ENCODE measurements at regions not wholly inside any gene's neighbourhood (a gene's known extent, or its start where the extent isn't known, plus 50 kb on each side); places are given as distances from the start of the nearest gene placed in this dataset.

DNA sequence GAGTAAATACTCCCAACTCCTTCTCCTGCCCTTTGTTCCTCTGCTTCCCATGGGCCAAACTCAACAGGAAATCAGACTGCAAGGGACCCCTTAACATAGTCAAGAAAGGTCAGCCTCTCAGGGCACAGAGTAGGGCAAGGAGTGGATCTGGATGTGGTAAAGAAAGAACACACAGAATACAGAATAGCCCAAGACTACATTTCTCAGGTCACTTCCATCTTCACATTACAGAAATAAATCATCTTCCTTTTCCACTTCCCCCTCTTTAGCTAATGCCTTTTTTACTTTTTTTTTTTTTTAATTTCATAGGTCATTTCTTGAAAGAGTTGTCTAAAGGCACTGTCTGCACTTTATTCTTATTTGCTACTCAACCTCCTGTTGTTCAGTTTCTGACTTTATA lies 558.3 kb downstream of the TNS1 start:
- Histone ChIP-seq H3K36me3 (ENCODE audit: control insufficient read depth in 3 of 3, insufficient read depth in 3 of 3, low read length in 3 of 3) (no peaks in the 10 kb centered on the region), H3K27me3 (ENCODE audit: control insufficient read depth in 3 of 3, insufficient read depth in 3 of 3, low read length in 3 of 3) (no peaks in the 10 kb centered on the region), H3K27ac (ENCODE audit: low read depth, low read length) (no peak overlapping the region), H3K4me3 (ENCODE audit: low read length in 3 of 3) (no peak overlapping the region), H3K9ac (ENCODE audit: low read depth in 1 of 3, low read length in 3 of 3) (no peak overlapping the region), H3K9me3 (ENCODE audit: control insufficient read depth in 3 of 3, low read length in 3 of 3) (no peaks in the 10 kb centered on the region), H3K4me1 (ENCODE audit: control insufficient read depth in 3 of 3, insufficient read depth in 3 of 3, low read length in 3 of 3) (peaks cover 0 to 8% (median 2%) of the 10 kb centered on the region in 3 donors)

DNA sequence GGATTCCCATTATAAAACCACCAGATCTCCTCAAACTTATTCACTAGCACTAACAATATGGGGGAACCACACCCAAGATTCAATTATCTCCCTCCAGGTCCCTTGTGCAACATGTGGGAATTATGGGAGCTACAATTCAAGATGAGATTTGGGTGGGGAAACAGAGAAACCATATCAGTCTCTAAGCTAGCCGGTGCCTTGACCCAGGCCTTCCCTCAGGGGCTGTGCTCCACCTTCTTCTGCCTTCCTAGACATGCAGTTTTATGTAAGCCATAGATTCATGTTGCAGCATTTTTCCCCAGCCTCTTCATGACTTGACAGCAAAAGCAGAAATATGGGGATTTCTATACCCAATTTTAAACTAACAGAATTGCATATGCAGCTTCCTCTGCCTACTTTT lies 559.2 kb downstream of the TNS1 start:
- Histone ChIP-seq H3K27ac (ENCODE audit: low read depth, low read length) (no peak overlapping the region), H3K4me3 (ENCODE audit: low read length in 3 of 3) (no peak overlapping the region), H3K9ac (ENCODE audit: low read depth in 1 of 3, low read length in 3 of 3) (no peak overlapping the region), H3K9me3 (ENCODE audit: control insufficient read depth in 3 of 3, low read length in 3 of 3) (no peaks in the 10 kb centered on the region), H3K4me1 (ENCODE audit: control insufficient read depth in 3 of 3, insufficient read depth in 3 of 3, low read length in 3 of 3) (peaks cover 0 to 8% (median 2%) of the 10 kb centered on the region in 3 donors), H3K27me3 (ENCODE audit: control insufficient read depth in 3 of 3, insufficient read depth in 3 of 3, low read length in 3 of 3) (no peaks in the 10 kb centered on the region), H3K36me3 (ENCODE audit: control insufficient read depth in 3 of 3, insufficient read depth in 3 of 3, low read length in 3 of 3) (no peaks in the 10 kb centered on the region)

DNA sequence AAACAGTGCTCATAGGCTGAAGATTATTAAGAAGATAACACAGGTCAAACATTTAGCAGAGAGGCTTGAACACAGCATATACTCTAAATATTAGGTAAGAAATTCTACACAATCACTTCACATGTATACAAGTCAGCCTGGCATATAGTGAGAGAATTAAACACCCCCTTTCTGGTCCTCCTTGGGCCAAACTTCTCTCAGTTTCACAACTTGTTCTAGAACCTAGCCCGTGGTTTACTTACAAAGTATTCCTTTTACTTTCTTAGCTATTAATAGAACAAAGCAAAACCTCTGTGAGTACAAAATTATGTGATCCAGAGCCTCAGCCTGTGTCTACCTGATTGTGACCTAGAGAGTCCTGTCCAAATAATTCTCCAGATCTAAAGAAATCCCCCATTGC lies 562.8 kb downstream of the TNS1 start:
- H3K27ac ChIP-seq (ENCODE audit: low read depth, low read length), result no peak overlapping the region

DNA sequence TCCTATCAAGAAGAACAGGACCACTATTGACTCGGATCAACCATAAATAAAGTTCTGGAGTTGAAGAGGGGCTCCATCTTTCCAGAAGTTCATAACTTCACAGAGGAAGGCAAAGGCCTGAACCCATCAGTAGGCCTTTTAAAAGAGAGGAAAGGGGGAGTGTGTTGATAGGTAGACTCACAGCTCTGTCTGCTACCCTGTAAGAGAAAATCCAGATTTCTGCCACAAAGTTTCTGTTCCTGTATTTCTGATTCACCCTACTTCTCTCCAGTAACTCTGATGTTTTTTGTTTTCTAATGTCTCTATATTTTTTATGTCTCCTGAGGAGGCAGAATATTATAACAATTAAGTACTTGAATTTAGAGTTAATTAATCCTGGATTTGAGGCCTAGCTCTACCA lies 564.0 kb downstream of the TNS1 start:
- Histone ChIP-seq H3K4me1 (ENCODE audit: control insufficient read depth in 3 of 3, insufficient read depth in 3 of 3, low read length in 3 of 3) (peaks cover 25 to 44% (median 26%) of the 10 kb centered on the region in 3 donors), H3K4me3 (ENCODE audit: low read length in 3 of 3) (no peak overlapping the region), H3K9ac (ENCODE audit: low read depth in 1 of 3, low read length in 3 of 3) (no peak overlapping the region), H3K36me3 (ENCODE audit: control insufficient read depth in 3 of 3, insufficient read depth in 3 of 3, low read length in 3 of 3) (no peaks in the 10 kb centered on the region), H3K27ac (ENCODE audit: low read depth, low read length) (no peak overlapping the region), H3K27me3 (ENCODE audit: control insufficient read depth in 3 of 3, insufficient read depth in 3 of 3, low read length in 3 of 3) (no peaks in the 10 kb centered on the region), H3K9me3 (ENCODE audit: control insufficient read depth in 3 of 3, low read length in 3 of 3) (no peaks in the 10 kb centered on the region)

More for the DNA sequence above, 562.8 kb downstream of the TNS1 start:
- peaks cover 17 to 32% (median 18%) of the 10 kb centered on the region in 3 donors for H3K4me1 ChIP-seq (ENCODE audit: control insufficient read depth in 3 of 3, insufficient read depth in 3 of 3, low read length in 3 of 3)
- H3K36me3 ChIP-seq (ENCODE audit: control insufficient read depth in 3 of 3, insufficient read depth in 3 of 3, low read length in 3 of 3), result no peaks in the 10 kb centered on the region
- H3K4me3 ChIP-seq (ENCODE audit: low read length in 3 of 3), result no peak overlapping the region
- H3K9me3 ChIP-seq (ENCODE audit: control insufficient read depth in 3 of 3, low read length in 3 of 3), result no peaks in the 10 kb centered on the region
- H3K9ac ChIP-seq (ENCODE audit: low read depth in 1 of 3, low read length in 3 of 3), result no peak overlapping the region
- no peaks in the 10 kb centered on the region for H3K27me3 ChIP-seq (ENCODE audit: control insufficient read depth in 3 of 3, insufficient read depth in 3 of 3, low read length in 3 of 3)

DNA sequence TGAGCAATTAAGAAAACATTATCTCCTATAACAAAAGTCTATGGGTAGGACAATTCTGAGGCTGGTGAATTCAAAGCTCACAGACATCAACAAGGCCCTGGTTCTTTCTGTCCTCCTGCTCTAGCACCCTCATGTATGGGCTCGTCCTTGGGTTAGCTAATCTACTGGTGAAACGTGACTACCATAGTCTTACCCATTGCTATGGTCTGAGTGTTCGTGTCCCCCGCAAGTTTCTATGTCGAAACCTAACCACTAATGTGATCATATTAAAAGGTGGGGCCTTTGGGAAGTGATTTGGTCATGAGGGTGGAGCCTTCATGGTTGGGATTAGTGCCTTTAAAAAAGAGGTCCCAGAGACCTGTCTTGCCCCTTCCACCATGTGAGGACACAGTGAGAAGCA lies 564.7 kb downstream of the TNS1 start:
- Histone ChIP-seq H3K4me3 (ENCODE audit: low read length in 3 of 3) (no peak overlapping the region), H3K27me3 (ENCODE audit: control insufficient read depth in 3 of 3, insufficient read depth in 3 of 3, low read length in 3 of 3) (no peaks in the 10 kb centered on the region), H3K9ac (ENCODE audit: low read depth in 1 of 3, low read length in 3 of 3) (no peak overlapping the region), H3K27ac (ENCODE audit: low read depth, low read length) (no peak overlapping the region), H3K9me3 (ENCODE audit: control insufficient read depth in 3 of 3, low read length in 3 of 3) (no peaks in the 10 kb centered on the region), H3K4me1 (ENCODE audit: control insufficient read depth in 3 of 3, insufficient read depth in 3 of 3, low read length in 3 of 3) (peaks cover 28 to 45% (median 32%) of the 10 kb centered on the region in 3 donors), H3K36me3 (ENCODE audit: control insufficient read depth in 3 of 3, insufficient read depth in 3 of 3, low read length in 3 of 3) (no peaks in the 10 kb centered on the region)

DNA sequence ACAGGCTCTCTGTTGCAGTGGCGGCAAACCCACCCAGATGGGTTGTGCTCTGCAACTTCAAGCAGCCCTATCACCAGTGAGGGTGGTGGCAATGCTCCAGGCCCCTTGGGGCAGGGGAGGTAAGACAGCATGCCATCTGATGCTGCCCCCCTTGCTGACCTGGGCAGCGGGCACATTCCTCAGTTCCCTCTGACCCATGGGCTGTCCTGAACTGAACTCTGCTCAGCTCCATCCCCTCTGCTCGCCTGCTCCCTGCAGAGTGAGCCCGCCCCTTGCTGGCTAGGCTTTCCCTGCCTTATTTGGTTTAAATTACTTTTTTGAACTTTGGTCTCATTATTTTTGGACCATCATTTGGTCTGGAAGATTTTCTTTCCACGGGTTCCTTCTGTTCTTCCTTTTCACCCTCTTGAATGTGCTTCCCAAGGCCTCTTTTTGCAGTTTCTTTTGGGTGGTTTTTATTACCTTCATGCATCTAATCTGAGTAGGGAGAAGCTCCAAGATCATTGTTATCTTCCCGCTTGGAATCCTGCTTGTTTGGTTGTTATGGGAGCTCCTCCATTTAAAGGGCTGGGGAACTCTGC lies 565.4 kb downstream of the TNS1 start:
- H3K27me3 ChIP-seq (ENCODE audit: control insufficient read depth in 3 of 3, insufficient read depth in 3 of 3, low read length in 3 of 3), result no peaks in the 10 kb centered on the region
- no peak overlapping the region for H3K9ac ChIP-seq (ENCODE audit: low read depth in 1 of 3, low read length in 3 of 3)
- no peaks in the 10 kb centered on the region for H3K36me3 ChIP-seq (ENCODE audit: control insufficient read depth in 3 of 3, insufficient read depth in 3 of 3, low read length in 3 of 3)
- H3K27ac ChIP-seq (ENCODE audit: low read depth, low read length), result peak overlapping the region; percentile 9
- H3K9me3 ChIP-seq (ENCODE audit: control insufficient read depth in 3 of 3, low read length in 3 of 3), result no peaks in the 10 kb centered on the region
- no peak overlapping the region for H3K4me3 ChIP-seq (ENCODE audit: low read length in 3 of 3)
- peaks cover 28 to 45% (median 37%) of the 10 kb centered on the region in 3 donors for H3K4me1 ChIP-seq (ENCODE audit: control insufficient read depth in 3 of 3, insufficient read depth in 3 of 3, low read length in 3 of 3)

DNA sequence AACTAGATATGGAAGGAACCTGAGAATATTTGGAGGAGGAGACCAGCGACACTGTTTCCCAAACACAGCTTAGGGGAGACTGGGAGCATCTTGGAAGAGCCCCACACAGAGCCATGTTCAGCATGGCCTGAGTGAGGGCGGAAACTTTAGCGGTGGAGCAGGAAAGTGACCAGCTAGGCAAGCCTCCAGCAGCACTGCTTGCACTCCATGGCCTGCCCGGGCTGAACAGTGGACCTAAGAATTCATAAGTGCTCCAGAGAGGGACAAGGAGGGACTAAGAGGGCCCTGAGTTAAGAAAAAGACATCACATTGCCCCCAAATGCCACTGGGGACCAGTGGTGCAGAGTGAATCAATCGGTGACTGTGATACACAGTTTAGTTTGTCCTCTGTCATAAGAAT lies 566.4 kb downstream of the TNS1 start:
- no peaks in the 10 kb centered on the region for H3K9me3 ChIP-seq (ENCODE audit: control insufficient read depth in 3 of 3, low read length in 3 of 3)
- H3K27me3 ChIP-seq (ENCODE audit: control insufficient read depth in 3 of 3, insufficient read depth in 3 of 3, low read length in 3 of 3), result no peaks in the 10 kb centered on the region
- no peak overlapping the region for H3K4me3 ChIP-seq (ENCODE audit: low read length in 3 of 3)
- no peaks in the 10 kb centered on the region for H3K36me3 ChIP-seq (ENCODE audit: control insufficient read depth in 3 of 3, insufficient read depth in 3 of 3, low read length in 3 of 3)
- H3K4me1 ChIP-seq (ENCODE audit: control insufficient read depth in 3 of 3, insufficient read depth in 3 of 3, low read length in 3 of 3), result peaks cover 33 to 50% (median 42%) of the 10 kb centered on the region in 3 donors
- peak overlapping the region in 1 of 3 donors; percentile 10 for H3K9ac ChIP-seq (ENCODE audit: low read depth in 1 of 3, low read length in 3 of 3)
- H3K27ac ChIP-seq (ENCODE audit: low read depth, low read length), result peak overlapping the region; percentile 5

DNA sequence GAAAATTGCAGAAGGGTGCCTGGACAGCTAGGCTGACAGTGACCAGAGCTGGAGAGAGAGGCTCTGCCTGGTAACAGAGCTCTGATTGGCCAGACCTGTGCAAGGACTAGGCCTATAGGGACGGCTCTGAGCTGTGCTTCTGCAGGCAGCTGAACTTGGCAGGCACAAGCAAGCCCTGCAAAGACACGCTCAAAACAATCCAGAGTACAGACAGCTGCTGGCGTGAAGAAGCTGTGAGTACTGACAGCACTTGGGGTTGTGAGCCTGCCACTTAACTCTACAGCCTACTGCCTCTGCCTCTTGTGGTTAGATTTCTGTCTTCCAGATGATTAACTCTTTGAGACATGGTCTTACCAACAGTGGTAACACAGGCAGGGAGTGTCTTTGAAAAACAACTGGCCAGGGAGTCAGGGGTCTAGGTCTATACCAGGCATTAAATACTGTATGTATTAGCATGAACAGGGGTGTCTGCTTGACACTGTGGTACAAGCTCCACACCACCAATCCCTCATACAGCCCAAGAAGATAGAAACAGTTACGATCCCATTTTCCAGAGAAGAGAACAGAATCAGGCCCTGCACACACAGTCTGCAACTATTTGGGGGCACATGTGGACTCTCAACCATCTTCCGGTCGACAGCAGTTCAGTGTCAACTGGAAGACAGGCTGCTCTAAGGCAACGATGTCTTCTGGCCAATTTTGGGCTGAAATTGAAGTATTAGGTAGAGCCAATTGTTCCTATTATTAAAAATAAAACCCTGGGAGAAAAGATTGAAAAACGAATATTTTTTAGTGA lies 568.4 kb downstream of the TNS1 start:
- H3K4me3 ChIP-seq (ENCODE audit: low read length in 3 of 3), result peak overlapping the region; percentile 1 to 61 (median 19)
- H3K9ac ChIP-seq (ENCODE audit: low read depth in 1 of 3, low read length in 3 of 3), result peak overlapping the region; percentile 50 to 67 (median 65)
- no peaks in the 10 kb centered on the region for H3K9me3 ChIP-seq (ENCODE audit: control insufficient read depth in 3 of 3, low read length in 3 of 3)
- peak overlapping the region; percentile 69 for H3K27ac ChIP-seq (ENCODE audit: low read depth, low read length)
- H3K27me3 ChIP-seq (ENCODE audit: control insufficient read depth in 3 of 3, insufficient read depth in 3 of 3, low read length in 3 of 3), result no peaks in the 10 kb centered on the region
- no peaks in the 10 kb centered on the region for H3K36me3 ChIP-seq (ENCODE audit: control insufficient read depth in 3 of 3, insufficient read depth in 3 of 3, low read length in 3 of 3)
- peaks cover 32 to 51% (median 45%) of the 10 kb centered on the region in 3 donors for H3K4me1 ChIP-seq (ENCODE audit: control insufficient read depth in 3 of 3, insufficient read depth in 3 of 3, low read length in 3 of 3)

DNA sequence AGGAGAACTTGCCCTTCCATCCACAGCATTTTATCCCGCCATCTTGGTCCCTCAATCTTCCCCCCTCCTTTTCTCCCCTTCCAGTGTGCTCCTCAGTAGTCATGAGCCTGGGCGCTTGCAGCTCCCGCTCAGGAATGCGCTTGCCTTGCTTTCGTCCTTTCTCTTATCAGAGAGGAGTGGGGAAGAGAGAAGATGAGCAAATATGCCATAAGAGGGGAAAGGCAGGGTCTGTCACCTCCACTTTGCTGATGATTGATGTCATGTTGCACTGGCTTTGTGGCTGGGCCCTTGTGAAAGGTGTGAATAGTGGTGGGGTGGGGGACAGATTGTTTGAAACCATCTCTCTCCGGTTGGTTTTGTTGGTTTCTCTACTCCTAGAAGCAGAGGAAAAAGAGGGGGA lies 569.3 kb downstream of the TNS1 start:
- H3K27ac ChIP-seq (ENCODE audit: low read depth, low read length), result peak overlapping the region; percentile 54
- peak overlapping the region; percentile 28 to 65 (median 52) for H3K9ac ChIP-seq (ENCODE audit: low read depth in 1 of 3, low read length in 3 of 3)
- H3K27me3 ChIP-seq (ENCODE audit: control insufficient read depth in 3 of 3, insufficient read depth in 3 of 3, low read length in 3 of 3), result no peaks in the 10 kb centered on the region
- H3K4me1 ChIP-seq (ENCODE audit: control insufficient read depth in 3 of 3, insufficient read depth in 3 of 3, low read length in 3 of 3), result peaks cover 32 to 51% (median 45%) of the 10 kb centered on the region in 3 donors
- H3K4me3 ChIP-seq (ENCODE audit: low read length in 3 of 3), result peak overlapping the region in 2 of 3 donors; percentile 51 to 61
- no peaks in the 10 kb centered on the region for H3K36me3 ChIP-seq (ENCODE audit: control insufficient read depth in 3 of 3, insufficient read depth in 3 of 3, low read length in 3 of 3)
- H3K9me3 ChIP-seq (ENCODE audit: control insufficient read depth in 3 of 3, low read length in 3 of 3), result no peaks in the 10 kb centered on the region

DNA sequence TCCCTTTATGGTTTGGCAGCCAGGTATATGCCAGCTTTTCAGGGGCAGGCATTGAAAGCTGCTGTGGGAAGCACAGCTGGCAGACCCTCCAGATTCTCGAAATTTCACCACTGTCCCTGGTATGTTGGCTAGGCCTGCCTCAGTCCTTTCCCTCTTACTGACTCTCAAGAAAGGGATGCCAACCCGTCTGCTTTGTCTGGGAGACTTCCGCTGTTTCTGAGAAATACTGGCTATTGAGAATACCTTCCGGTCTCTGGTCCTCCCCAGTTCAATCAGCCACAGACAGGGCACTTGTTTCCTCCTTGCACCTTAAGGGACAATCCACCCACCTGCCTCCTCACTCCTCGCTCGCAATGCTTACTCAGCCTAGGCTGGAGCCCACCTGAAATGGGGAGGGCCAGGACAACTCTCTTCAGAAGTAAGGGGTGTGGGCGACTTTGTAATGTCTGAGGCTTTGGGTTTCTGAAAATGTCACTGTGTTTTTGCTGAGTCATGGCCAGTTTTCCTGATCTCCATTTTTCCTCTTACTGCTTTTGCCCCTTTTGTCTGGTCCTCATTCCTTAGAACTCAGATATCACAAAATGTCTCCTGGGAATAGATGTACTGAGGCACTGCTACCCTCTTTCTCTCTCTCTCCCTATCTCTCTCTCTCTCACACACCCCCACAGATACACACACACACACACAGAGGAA lies 571.1 kb downstream of the TNS1 start:
- Histone ChIP-seq H3K27ac (ENCODE audit: low read depth, low read length) (no peak overlapping the region), H3K36me3 (ENCODE audit: control insufficient read depth in 3 of 3, insufficient read depth in 3 of 3, low read length in 3 of 3) (no peaks in the 10 kb centered on the region), H3K9ac (ENCODE audit: low read depth in 1 of 3, low read length in 3 of 3) (no peak overlapping the region), H3K27me3 (ENCODE audit: control insufficient read depth in 3 of 3, insufficient read depth in 3 of 3, low read length in 3 of 3) (no peaks in the 10 kb centered on the region), H3K9me3 (ENCODE audit: control insufficient read depth in 3 of 3, low read length in 3 of 3) (no peaks in the 10 kb centered on the region), H3K4me3 (ENCODE audit: low read length in 3 of 3) (no peak overlapping the region), H3K4me1 (ENCODE audit: control insufficient read depth in 3 of 3, insufficient read depth in 3 of 3, low read length in 3 of 3) (peaks cover 26 to 51% (median 35%) of the 10 kb centered on the region in 3 donors)
